Naive B cell (primary cell): ENCODE measurements at regions not wholly inside any gene's neighbourhood (a gene's known extent, or its start where the extent isn't known, plus 50 kb on each side); places are given as distances from the start of the nearest gene placed in this dataset.
A peak's percentile ranks its signal among the peaks of the same experiment; 100 is the strongest.
"Not testable (repeated sequence)": the region's sequence is repeated elsewhere in the genome, so short reads cannot be mapped to it uniquely, and the experiment has no call there.

ENCODE experiments used
- ATAC-seq, 2 donors: fragments of 150-1000 bp; cut with Tn5 transposase; 2 replicates each; pipeline ENCODE4 v1.10.0; 2021; ENCODE audit warnings: low read depth in 2 of 2, mild to moderate bottlenecking in 2 of 2, moderate library complexity in 2 of 2
- DNase-seq: peaks from one replicate; pipeline ENCODE4 v3.0.0; 2022
- H3K27ac Mint-ChIP-seq, 6 donors: one replicate each; pipeline ENCODE4 v1.8.0; 2020 to 2022; ENCODE audit warnings: mild to moderate bottlenecking in 6 of 6, mixed read lengths in 6 of 6, moderate library complexity in 5 of 6, inconsistent platforms in 2 of 6
- H3K27me3 Mint-ChIP-seq, 3 donors: one replicate each; pipeline ENCODE4 v1.8.0; 2021 to 2022; ENCODE audit warnings: mixed read lengths in 3 of 3, mild to moderate bottlenecking in 1 of 3
- H3K36me3 Mint-ChIP-seq, 2 donors: one replicate each; pipeline ENCODE4 v1.8.0; 2020 to 2022; ENCODE audit warnings: mixed read lengths in 2 of 2, inconsistent platforms in 1 of 2, mild to moderate bottlenecking in 1 of 2
- H3K4me1 Mint-ChIP-seq, 3 donors: one replicate each; pipeline ENCODE4 v1.8.0; 2020 to 2022; ENCODE audit warnings: mixed read lengths in 3 of 3, inconsistent platforms in 1 of 3, mild to moderate bottlenecking in 1 of 3, moderate library complexity in 1 of 3
- H3K4me3 Mint-ChIP-seq, 8 donors: one replicate each; pipeline ENCODE4 v1.8.0; 2020 to 2022; ENCODE audit warnings: mild to moderate bottlenecking in 8 of 8, mixed read lengths in 8 of 8, moderate library complexity in 8 of 8, inconsistent platforms in 2 of 8
- H3K9me3 Mint-ChIP-seq, 7 donors: one replicate each; pipeline ENCODE4 v1.8.0; 2020 to 2022; ENCODE audit warnings: mixed read lengths in 7 of 7, mild to moderate bottlenecking in 5 of 7, inconsistent platforms in 2 of 7, moderate library complexity in 1 of 7

DNA sequence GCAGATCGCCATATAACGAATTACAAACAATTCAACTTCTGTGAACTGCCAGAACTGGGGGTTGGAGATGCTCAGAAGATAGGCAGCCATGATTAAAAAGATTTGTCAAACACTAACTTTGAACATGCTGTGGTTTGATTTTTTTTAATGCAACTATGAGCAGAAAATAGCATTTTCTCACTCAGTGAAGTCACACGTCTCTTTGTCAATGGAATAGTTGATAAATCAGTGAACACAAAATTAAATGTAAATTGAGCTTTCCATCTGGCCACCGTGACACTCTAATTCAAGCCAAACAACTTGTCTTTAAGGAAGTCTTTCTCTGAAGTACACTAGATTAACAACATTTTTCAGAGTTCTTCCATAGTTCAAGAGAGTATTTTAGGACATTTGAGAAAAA, 228.6 kb upstream of the LINC00305 start:
- Mint-ChIP-seq H3K9me3 (peaks cover 0 to 9% (median 4%) of the 10 kb centered on the region in 7 donors), H3K36me3 (peaks cover 0 to 10% of the 10 kb centered on the region in 2 donors), H3K4me3 (no peak overlapping the region), H3K27me3 (no peaks in the 10 kb centered on the region), H3K4me1 (peaks cover 6 to 43% (median 8%) of the 10 kb centered on the region in 3 donors), H3K27ac (no peak overlapping the region)
- no peak for ATAC-seq
- no peak for DNase-seq

DNA sequence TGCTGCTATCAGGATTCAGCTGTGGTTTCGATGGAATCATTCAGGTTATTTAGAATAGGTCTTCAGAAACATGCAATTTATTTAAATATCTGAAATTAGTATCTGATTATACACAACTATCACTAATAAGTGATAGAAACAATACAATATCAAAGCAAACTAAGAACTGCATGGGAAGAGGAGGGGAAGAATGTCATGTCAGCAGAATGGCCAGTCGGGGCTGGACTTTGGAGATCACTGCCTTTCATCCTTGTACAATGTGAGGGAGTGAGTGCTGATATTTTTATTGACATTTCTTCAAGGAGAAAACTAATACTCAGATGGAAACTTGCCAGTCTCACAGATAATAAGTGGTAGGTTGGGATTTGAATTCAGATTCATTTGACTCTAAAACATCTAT, 224.0 kb upstream of the LINC00305 start:
- peaks cover 0 to under 1% (median 0%) of the 10 kb centered on the region in 3 donors for H3K4me1 Mint-ChIP-seq
- peaks cover 5 to 10% of the 10 kb centered on the region in 2 donors for H3K36me3 Mint-ChIP-seq
- H3K27ac Mint-ChIP-seq, result no peak overlapping the region
- no peak for DNase-seq
- H3K4me3 Mint-ChIP-seq, result no peak overlapping the region
- H3K9me3 Mint-ChIP-seq, result peaks cover 0 to 12% (median 2%) of the 10 kb centered on the region in 7 donors
- no peaks in the 10 kb centered on the region for H3K27me3 Mint-ChIP-seq
- no peak for ATAC-seq

DNA sequence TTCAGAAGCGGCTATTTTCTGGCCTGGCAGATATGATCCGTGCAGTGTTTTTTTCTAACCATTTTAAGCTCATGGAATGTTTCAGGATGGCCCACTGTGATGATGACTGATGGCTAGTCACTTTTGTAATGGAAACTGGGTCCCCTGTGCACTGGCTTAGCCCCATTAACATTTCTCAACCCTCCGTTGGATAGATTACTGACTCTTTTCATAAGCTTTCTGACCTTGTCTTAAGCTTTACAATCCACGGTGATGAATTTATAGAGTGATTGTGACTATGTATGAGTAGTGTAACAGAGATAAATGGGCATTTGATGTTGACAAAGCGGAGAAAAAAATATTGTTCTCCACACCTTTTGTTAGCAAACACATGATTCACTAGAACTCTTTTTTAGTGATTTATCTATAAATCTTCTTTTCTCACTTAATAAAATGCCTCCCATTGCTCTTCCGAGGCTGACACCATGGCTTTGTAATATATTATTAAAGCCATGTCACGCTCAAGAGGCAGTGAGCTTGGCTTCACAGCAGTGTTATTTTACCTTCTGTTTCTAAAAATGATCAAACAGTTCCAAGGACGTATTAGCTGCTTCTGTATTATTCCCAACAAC, 221.0 kb upstream of the LINC00305 start:
- ATAC-seq, H3K27ac Mint-ChIP-seq, H3K9me3 Mint-ChIP-seq, H3K36me3 Mint-ChIP-seq, H3K4me1 Mint-ChIP-seq, H3K27me3 Mint-ChIP-seq, H3K4me3 Mint-ChIP-seq, DNase-seq: not testable (repeated sequence)

DNA sequence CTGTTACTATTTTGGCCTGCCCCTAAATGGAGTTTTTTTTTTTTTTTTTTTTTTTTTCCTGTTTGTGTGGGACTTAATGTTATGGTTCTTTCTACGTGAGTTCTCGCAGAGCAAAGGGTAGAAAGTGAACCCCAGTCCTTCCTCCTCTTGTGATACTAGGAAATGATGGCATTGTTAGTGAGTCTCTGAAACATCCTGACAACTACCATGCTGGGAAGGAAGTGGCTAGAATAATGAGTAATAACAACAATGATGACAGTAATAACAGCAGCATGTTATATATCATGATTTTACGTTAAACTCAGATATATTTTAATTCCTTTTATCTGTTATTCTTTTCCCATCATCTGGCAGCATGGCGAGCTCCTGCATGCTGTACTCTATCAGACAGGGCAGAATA, 216.2 kb upstream of the LINC00305 start:
- DNase-seq, result no peak
- ATAC-seq, result no peak
- peaks cover 5 to 21% (median 13%) of the 10 kb centered on the region in 7 donors for H3K9me3 Mint-ChIP-seq

DNA sequence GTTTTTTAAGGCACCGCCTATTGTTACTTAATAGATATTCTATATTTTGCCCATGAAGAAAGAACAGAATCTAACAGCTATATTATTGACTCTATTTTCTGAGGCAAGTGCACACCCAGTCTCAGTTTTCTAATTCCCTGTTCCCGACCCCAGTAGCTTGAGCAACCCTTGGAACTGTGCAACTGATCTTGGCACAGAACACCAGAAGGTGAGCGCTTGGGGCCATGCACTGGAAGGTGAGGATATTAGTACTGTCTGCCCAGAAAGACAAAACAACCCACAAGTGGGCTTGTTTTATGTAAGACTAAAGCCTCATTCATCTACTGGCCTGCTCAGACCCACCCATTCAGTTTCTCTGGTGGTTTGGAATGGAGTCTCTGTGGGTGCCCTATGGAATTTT, 188.8 kb upstream of the LINC00305 start:
- ATAC-seq, result no peak
- no peak overlapping the region for H3K4me3 Mint-ChIP-seq
- no peak overlapping the region for H3K27ac Mint-ChIP-seq

More for the DNA sequence above, 216.2 kb upstream of the LINC00305 start:
- Mint-ChIP-seq H3K27ac (peak overlapping the region in 1 of 6 donors; percentile 36), H3K4me3 (no peak overlapping the region), H3K27me3 (no peaks in the 10 kb centered on the region), H3K4me1 (no peaks in the 10 kb centered on the region), H3K36me3 (peaks cover 9 to 14% of the 10 kb centered on the region in 2 donors)

DNA sequence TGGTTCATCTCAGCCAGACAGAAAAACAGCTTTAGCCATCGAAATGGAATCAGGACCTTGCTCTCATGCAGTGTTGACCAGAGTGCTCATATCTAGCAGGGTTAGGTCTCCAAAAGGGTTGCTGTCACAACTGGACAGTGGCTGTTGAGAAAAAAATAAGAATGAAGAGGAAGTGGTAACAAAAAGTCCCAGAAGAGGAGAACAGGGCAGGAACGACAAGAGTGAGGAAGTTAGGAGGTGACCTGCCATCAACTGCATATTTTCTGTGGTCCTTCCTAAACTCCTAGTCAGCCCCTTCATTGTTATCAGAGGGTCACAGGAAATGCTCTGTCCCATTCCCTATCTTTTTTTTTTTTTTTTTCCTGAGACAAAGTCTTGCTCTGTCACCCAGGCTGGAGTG, 188.1 kb upstream of the LINC00305 start:
- no peak overlapping the region for H3K27ac Mint-ChIP-seq
- ATAC-seq, result no peak
- peaks cover 0 to 7% (median 5%) of the 10 kb centered on the region in 3 donors for H3K27me3 Mint-ChIP-seq
- peaks cover 0 to 5% (median 0%) of the 10 kb centered on the region in 7 donors for H3K9me3 Mint-ChIP-seq
- H3K36me3 Mint-ChIP-seq, result no peaks in the 10 kb centered on the region
- H3K4me3 Mint-ChIP-seq, result no peak overlapping the region
- DNase-seq, result no peak
- peaks cover 0 to 10% (median 0%) of the 10 kb centered on the region in 3 donors for H3K4me1 Mint-ChIP-seq

More for the DNA sequence above, 188.8 kb upstream of the LINC00305 start:
- H3K4me1 Mint-ChIP-seq, result peaks cover 0 to 10% (median 0%) of the 10 kb centered on the region in 3 donors
- H3K27me3 Mint-ChIP-seq, result peaks cover 0 to 5% (median 2%) of the 10 kb centered on the region in 3 donors
- DNase-seq, result no peak
- H3K9me3 Mint-ChIP-seq, result peaks cover 0 to 1% (median 0%) of the 10 kb centered on the region in 7 donors
- no peaks in the 10 kb centered on the region for H3K36me3 Mint-ChIP-seq

DNA sequence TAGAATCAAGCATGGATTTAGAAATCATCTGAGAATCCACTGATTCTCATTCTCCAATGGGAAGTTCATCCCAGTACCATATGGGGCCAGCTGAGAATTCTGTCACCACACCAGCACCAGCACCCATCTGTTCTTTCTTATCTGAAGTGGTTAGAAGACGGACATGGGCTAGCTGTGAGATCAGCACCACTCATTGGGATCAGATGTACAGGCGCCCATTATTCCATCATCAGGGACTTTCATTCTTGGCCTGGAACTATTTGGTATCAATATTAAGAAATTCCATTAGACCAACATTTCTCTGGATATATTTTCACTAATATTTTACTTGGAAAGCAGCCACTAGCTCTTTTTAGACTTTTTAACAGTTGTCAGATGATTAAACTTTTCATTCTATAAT, 185.9 kb upstream of the LINC00305 start:
- peaks cover 0 to 5% (median 0%) of the 10 kb centered on the region in 7 donors for H3K9me3 Mint-ChIP-seq
- ATAC-seq, result no peak
- no peak overlapping the region for H3K4me3 Mint-ChIP-seq
- DNase-seq, result no peak
- no peak overlapping the region for H3K27ac Mint-ChIP-seq
- peaks cover 0 to 12% (median 0%) of the 10 kb centered on the region in 3 donors for H3K4me1 Mint-ChIP-seq
- peaks cover 0 to 7% (median 0%) of the 10 kb centered on the region in 3 donors for H3K27me3 Mint-ChIP-seq
- H3K36me3 Mint-ChIP-seq, result no peaks in the 10 kb centered on the region

DNA sequence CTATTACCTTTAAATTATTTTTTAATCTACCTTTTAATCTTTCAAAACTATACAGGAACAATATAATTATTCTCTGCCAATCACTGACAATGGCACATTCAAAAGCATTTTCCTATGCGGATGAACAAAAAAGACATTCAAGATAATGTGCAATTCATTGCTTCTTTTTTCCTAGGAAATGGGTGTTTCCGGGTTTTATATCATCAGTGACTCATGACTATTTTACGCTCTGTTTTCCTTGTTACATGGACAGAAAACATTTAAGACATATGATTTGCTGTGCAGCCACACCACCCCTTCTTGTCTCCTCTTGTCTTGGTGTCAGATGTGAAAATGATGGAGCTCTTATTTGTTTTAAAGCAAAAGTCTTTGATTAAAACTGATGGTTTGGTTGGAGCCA, 184.7 kb upstream of the LINC00305 start:
- Mint-ChIP-seq H3K4me1 (peaks cover 0 to 12% (median 0%) of the 10 kb centered on the region in 3 donors), H3K27me3 (peaks cover 0 to 7% (median 0%) of the 10 kb centered on the region in 3 donors), H3K9me3 (peaks cover 0 to 5% (median 0%) of the 10 kb centered on the region in 7 donors), H3K27ac (no peak overlapping the region), H3K4me3 (no peak overlapping the region), H3K36me3 (no peaks in the 10 kb centered on the region)
- DNase-seq (no peak), ATAC-seq (no peak)

DNA sequence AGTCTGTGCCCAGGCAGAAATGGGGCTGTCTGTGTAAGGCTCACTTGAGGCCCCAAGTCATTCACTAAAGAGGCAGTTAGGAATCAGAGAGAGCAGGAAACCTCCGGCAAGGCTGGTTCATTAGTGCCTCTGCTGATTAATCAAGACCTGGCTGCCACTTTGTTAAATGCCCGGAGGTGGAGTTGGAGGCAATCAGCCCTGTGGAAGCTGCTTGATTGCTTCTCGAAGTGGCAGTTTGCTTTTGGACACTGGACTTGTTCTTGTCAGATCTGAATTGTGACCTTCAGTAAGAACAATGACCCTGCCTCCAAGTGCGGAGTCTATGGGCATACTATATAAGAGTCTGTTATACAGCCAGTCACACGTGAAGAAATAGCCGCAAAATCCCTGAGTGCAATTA, 183.9 kb upstream of the LINC00305 start:
- ATAC-seq, result no peak
- Mint-ChIP-seq H3K4me1 (peaks cover 0 to 10% (median 0%) of the 10 kb centered on the region in 3 donors), H3K9me3 (peaks cover 0 to 5% (median 0%) of the 10 kb centered on the region in 7 donors), H3K4me3 (no peak overlapping the region), H3K27ac (no peak overlapping the region), H3K36me3 (no peaks in the 10 kb centered on the region), H3K27me3 (peaks cover 0 to 7% (median 0%) of the 10 kb centered on the region in 3 donors)
- no peak for DNase-seq

DNA sequence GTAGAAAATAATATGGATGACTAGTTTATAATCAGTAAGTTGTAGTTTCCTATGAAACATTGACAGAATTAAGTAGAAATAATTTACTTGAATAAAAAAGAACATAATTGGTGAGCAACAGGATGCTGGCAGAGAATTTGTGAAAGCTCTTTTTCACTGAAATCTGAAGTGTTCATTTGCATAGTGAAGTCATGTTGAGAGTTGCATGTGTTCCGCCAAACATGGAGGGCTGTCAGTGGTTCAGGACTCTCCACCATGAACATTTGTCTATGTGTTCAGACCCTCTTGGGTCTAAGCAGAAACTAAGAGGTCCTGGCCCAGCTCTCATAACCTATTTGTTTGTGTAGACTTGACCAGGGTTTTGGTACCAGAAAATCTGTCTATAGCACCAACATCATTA, 182.5 kb upstream of the LINC00305 start:
- peaks cover 0 to 6% (median 0%) of the 10 kb centered on the region in 3 donors for H3K4me1 Mint-ChIP-seq
- peaks cover 0 to 3% (median 0%) of the 10 kb centered on the region in 7 donors for H3K9me3 Mint-ChIP-seq
- no peaks in the 10 kb centered on the region for H3K36me3 Mint-ChIP-seq
- H3K27me3 Mint-ChIP-seq, result peaks cover 0 to 7% (median 0%) of the 10 kb centered on the region in 3 donors
- DNase-seq (no peak), ATAC-seq (no peak)
- no peak overlapping the region for H3K27ac Mint-ChIP-seq
- H3K4me3 Mint-ChIP-seq, result no peak overlapping the region

DNA sequence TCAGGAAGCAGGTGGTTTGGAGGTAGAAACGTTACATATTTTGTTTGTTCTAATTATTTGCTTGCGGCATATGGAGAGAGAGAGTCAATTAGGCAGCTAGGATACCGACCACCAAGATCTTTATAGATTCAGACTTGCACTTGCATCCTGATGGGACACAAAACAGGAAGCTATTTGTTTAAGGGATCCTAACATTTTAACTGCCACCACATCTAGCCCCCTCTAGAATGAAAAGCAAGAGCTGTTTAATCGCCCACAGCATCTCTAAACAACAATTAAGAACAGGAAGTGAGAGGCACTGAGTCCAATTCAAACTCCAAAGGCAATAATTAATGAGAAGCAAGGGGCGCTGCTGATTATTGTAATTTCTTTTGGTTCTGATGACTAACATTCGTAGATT, 182.0 kb upstream of the LINC00305 start:
- no peak overlapping the region for H3K4me3 Mint-ChIP-seq
- no peaks in the 10 kb centered on the region for H3K36me3 Mint-ChIP-seq
- H3K9me3 Mint-ChIP-seq, result peaks cover 0 to 3% (median 0%) of the 10 kb centered on the region in 7 donors
- peaks cover 0 to 7% (median 0%) of the 10 kb centered on the region in 3 donors for H3K27me3 Mint-ChIP-seq
- H3K4me1 Mint-ChIP-seq, result peaks cover 0 to 7% (median 0%) of the 10 kb centered on the region in 3 donors
- H3K27ac Mint-ChIP-seq, result no peak overlapping the region
- DNase-seq (no peak), ATAC-seq (no peak)

DNA sequence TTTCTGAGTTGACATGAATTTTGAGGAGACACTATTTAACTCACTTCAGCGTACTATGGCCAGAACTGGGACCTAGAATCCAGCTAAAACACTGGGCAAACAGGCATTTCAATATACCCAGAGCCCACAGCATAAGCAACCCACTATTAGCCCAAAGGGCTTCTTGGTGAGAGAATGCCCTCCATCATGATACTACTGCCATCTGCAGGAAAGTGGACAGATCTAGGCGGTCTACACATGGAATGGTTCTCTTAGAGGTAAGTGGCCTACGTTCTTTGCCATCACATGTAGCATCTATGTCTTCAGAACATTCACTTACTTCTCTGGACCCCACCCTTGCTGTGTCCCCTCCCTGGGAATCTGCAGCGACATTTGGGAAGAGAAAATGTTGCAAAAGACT, 181.3 kb upstream of the LINC00305 start:
- ATAC-seq, result no peak

DNA sequence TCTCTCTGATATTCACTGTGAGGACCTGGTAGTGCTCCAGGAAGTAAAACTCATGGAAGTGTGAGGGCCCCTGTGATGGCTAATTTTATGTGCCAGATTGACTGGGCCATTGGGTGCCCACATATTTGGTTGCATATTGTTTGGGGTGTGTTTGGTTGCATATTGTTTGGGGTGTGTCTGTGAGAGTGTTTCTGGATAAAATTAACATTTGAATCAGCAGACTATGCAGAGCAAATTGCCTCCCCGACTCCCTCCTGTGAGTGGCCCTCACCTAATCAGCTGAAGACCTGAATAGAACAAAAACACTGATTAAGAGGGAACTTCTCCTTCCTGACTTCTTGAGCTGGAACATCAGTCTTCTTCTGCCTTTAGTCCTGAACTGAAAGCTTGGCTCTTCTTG, 173.3 kb upstream of the LINC00305 start:
- H3K4me3 Mint-ChIP-seq, result no peak overlapping the region
- H3K27me3 Mint-ChIP-seq, result peaks cover 0 to 10% (median 0%) of the 10 kb centered on the region in 3 donors
- H3K27ac Mint-ChIP-seq, result peak overlapping the region in 2 of 6 donors; percentile 1 to 24
- ATAC-seq (no peak), DNase-seq (no peak)
- peaks cover 0 to 7% of the 10 kb centered on the region in 2 donors for H3K36me3 Mint-ChIP-seq
- H3K9me3 Mint-ChIP-seq, result peaks cover 2 to 10% (median 6%) of the 10 kb centered on the region in 7 donors
- peaks cover 7 to 27% (median 9%) of the 10 kb centered on the region in 3 donors for H3K4me1 Mint-ChIP-seq

More for the DNA sequence above, 181.3 kb upstream of the LINC00305 start:
- peaks cover 0 to 7% (median 0%) of the 10 kb centered on the region in 3 donors for H3K4me1 Mint-ChIP-seq
- H3K27me3 Mint-ChIP-seq, result peaks cover 0 to 7% (median 0%) of the 10 kb centered on the region in 3 donors
- DNase-seq, result no peak
- no peak overlapping the region for H3K27ac Mint-ChIP-seq
- no peak overlapping the region for H3K4me3 Mint-ChIP-seq
- no peaks in the 10 kb centered on the region for H3K36me3 Mint-ChIP-seq
- peaks cover 0 to 3% (median 0%) of the 10 kb centered on the region in 7 donors for H3K9me3 Mint-ChIP-seq

DNA sequence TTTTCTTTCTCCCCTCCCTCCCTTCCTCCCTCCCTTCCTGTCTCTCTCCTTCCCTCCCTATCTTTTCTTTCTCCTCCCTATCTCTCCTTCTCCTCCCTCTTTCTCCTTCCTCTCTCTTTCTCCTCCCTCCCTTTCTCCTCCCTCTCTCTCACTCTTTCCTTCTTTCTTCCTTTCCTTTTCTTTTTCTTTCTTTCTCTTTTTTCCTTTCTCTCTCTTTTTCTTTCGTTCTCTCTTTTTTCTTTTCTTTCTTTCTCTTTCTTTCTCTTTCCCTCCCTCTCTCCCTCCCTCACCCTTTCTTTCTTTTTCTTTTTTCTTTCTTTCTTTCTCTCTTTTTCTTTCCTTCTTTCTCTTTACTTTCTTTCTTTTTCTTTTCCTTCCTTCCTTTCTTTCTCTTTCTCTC, 169.7 kb upstream of the LINC00305 start:
- peaks cover 2 to 24% (median 12%) of the 10 kb centered on the region in 7 donors for H3K9me3 Mint-ChIP-seq
- H3K4me3 Mint-ChIP-seq, result no peak overlapping the region
- ATAC-seq (no peak), DNase-seq (no peak)
- H3K4me1 Mint-ChIP-seq, result peaks cover 7 to 18% (median 8%) of the 10 kb centered on the region in 3 donors
- peaks cover 0 to 10% (median 0%) of the 10 kb centered on the region in 3 donors for H3K27me3 Mint-ChIP-seq
- peaks cover 0 to 16% of the 10 kb centered on the region in 2 donors for H3K36me3 Mint-ChIP-seq
- H3K27ac Mint-ChIP-seq, result no peak overlapping the region
